ENCODE measurements at regions not wholly inside any gene's neighbourhood (a gene's known extent, or its start where the extent isn't known, plus 50 kb on each side); places are given as distances from the start of the nearest gene placed in this dataset.

DNA sequence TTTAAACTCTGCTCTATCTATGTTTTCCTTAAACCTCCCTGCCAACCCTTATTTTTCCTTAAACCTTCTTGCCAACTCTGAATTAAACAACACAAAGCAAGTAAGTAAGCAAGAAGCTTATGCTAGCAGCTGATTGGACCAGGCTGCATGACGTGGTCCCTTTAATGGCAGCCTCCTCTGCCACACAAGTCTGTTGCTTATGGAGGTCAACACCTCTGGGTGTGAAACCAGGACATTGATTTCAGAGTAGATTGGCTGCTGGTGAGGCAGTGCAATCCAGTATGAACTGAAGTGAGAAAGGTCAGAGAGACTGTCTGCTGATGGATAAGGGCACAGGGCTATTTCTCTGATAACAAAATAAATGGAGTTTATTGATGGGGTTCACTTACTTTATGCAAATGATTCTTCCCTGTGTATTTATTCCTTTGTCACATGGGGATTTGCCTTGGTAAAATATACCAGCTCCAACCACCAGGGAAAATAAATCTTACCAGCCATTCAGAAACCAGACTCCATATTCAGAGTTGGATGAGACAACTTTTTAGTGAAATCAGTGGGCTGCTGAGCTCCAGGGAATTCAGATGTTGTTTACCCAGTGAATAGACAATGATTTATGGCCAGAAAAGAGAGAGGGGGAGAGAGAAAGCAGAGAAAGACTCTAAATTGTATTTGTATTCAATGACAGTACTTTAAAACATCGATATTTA is 112.2 kb upstream of the NCKAP5 start:
- no peak for DNase-seq (ENCODE audit: low read depth)
- H3K27me3 ChIP-seq (ENCODE audit: control insufficient read depth, insufficient read depth, low read length) = no peaks in the 10 kb centered on the region
- H3K36me3 ChIP-seq (ENCODE audit: control insufficient read depth, insufficient read depth, low read length) = no peaks in the 10 kb centered on the region
- H3K4me3 ChIP-seq (ENCODE audit: low read depth, low read length) = no peak overlapping the region
- TF ChIP-seq, protein P1, sequence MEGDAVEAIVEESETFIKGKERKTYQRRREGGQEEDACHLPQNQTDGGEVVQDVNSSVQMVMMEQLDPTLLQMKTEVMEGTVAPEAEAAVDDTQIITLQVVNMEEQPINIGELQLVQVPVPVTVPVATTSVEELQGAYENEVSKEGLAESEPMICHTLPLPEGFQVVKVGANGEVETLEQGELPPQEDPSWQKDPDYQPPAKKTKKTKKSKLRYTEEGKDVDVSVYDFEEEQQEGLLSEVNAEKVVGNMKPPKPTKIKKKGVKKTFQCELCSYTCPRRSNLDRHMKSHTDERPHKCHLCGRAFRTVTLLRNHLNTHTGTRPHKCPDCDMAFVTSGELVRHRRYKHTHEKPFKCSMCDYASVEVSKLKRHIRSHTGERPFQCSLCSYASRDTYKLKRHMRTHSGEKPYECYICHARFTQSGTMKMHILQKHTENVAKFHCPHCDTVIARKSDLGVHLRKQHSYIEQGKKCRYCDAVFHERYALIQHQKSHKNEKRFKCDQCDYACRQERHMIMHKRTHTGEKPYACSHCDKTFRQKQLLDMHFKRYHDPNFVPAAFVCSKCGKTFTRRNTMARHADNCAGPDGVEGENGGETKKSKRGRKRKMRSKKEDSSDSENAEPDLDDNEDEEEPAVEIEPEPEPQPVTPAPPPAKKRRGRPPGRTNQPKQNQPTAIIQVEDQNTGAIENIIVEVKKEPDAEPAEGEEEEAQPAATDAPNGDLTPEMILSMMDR (IDR thresholded peaks at IDR 0.05; ENCODE audit: insufficient read depth, low read length, poor library complexity, severe bottlenecking) = no peak

DNA sequence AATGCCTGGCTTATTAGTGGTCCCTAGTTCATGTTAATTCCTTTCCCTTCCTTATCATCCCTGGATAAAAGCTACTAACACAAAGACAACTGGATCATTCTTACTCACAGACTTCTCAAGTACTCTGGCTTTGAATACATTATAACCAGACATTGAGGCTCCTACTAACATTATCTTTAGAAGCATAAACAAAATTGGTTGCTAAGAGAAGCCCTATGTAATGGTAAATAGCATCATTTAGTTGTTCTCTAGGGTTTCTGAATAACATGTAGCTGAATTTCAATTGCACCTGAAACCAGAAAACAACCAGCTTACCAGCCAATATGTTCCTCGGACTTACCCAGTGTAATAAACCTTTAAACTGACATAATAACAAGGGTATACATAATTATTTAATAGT is 114.1 kb upstream of the NCKAP5 start:
- DNase-seq (ENCODE audit: low read depth) = no peak
- no peaks in the 10 kb centered on the region for H3K27me3 ChIP-seq (ENCODE audit: control insufficient read depth, insufficient read depth, low read length)
- TF ChIP-seq, protein P1 (IDR thresholded peaks at IDR 0.05; ENCODE audit: insufficient read depth, low read length, poor library complexity, severe bottlenecking) = no peak
- no peaks in the 10 kb centered on the region for H3K36me3 ChIP-seq (ENCODE audit: control insufficient read depth, insufficient read depth, low read length)
- H3K4me3 ChIP-seq (ENCODE audit: low read depth, low read length) = no peak overlapping the region

DNA sequence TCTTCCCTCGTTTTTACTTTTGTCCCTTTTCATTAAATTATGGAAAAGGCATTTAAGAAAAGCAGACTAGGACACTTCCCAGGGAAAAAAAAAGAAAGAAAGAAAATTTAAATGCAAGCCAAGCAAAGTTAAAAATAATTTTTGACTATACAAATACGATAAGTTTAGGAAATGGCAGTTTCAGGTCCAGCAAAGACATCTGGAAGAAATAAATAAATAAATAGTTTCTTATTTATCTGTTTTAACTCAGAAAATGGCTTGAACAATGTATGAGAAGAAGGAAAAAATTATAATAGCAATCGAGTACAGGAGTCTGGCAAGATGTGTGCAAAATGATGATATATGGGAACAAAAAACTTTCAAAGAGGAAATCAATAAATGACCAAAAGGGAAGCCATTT is 114.6 kb upstream of the NCKAP5 start:
- TF ChIP-seq, protein P1 (IDR thresholded peaks at IDR 0.05; ENCODE audit: insufficient read depth, low read length, poor library complexity, severe bottlenecking) = no peak
- no peaks in the 10 kb centered on the region for H3K36me3 ChIP-seq (ENCODE audit: control insufficient read depth, insufficient read depth, low read length)
- no peaks in the 10 kb centered on the region for H3K27me3 ChIP-seq (ENCODE audit: control insufficient read depth, insufficient read depth, low read length)
- DNase-seq (ENCODE audit: low read depth) = no peak
- no peak overlapping the region for H3K4me3 ChIP-seq (ENCODE audit: low read depth, low read length)

GRCh38 chr2:133685636-133686215 is 117.5 kb upstream of the NCKAP5 start:
- H3K27me3 ChIP-seq (ENCODE audit: control insufficient read depth, insufficient read depth, low read length) = no peaks in the 10 kb centered on the region
- no peaks in the 10 kb centered on the region for H3K36me3 ChIP-seq (ENCODE audit: control insufficient read depth, insufficient read depth, low read length)
- TF ChIP-seq, protein P1 (IDR thresholded peaks at IDR 0.05; ENCODE audit: insufficient read depth, low read length, poor library complexity, severe bottlenecking) = no peak
- DNase-seq (ENCODE audit: low read depth) = no peak
- H3K4me3 ChIP-seq (ENCODE audit: low read depth, low read length) = no peak overlapping the region

- no peaks in the 10 kb centered on the region for H3K27me3 ChIP-seq (ENCODE audit: control insufficient read depth, insufficient read depth, low read length)
- no peak overlapping the region for H3K4me3 ChIP-seq (ENCODE audit: low read depth, low read length)
- TF ChIP-seq, protein P1 (IDR thresholded peaks at IDR 0.05; ENCODE audit: insufficient read depth, low read length, poor library complexity, severe bottlenecking) = no peak
- no peaks in the 10 kb centered on the region for H3K36me3 ChIP-seq (ENCODE audit: control insufficient read depth, insufficient read depth, low read length)
- no peak for DNase-seq (ENCODE audit: low read depth)
Measured at GRCh38 chr2:133690780-133691179, 122.5 kb upstream of the NCKAP5 start.

GRCh38 chr2:133691336-133691735 is 123.1 kb upstream of the NCKAP5 start:
- no peaks in the 10 kb centered on the region for H3K27me3 ChIP-seq (ENCODE audit: control insufficient read depth, insufficient read depth, low read length)
- TF ChIP-seq, protein P1 (IDR thresholded peaks at IDR 0.05; ENCODE audit: insufficient read depth, low read length, poor library complexity, severe bottlenecking) = no peak
- no peak for DNase-seq (ENCODE audit: low read depth)
- no peak overlapping the region for H3K4me3 ChIP-seq (ENCODE audit: low read depth, low read length)
- no peaks in the 10 kb centered on the region for H3K36me3 ChIP-seq (ENCODE audit: control insufficient read depth, insufficient read depth, low read length)

Data from kidney epithelial cell (primary cell).